HG03442 (cell line): ENCODE measurements at regions not wholly inside any gene's neighbourhood (a gene's known extent, or its start where the extent isn't known, plus 50 kb on each side); places are given as distances from the start of the nearest gene placed in this dataset.

Experiments
- ATAC-seq: cut with Tn5 transposase; IDR thresholded peaks from one replicate; pipeline ENCODE4 v1.9.1; 2021; ENCODE audit warnings: mild to moderate bottlenecking, moderate library complexity; ENCODE audit not compliant: unreplicated experiment

- no peak for ATAC-seq
Measured at GRCh38 chr6:15880262-15880973, 217.6 kb upstream of the DTNBP1 start.

DNA sequence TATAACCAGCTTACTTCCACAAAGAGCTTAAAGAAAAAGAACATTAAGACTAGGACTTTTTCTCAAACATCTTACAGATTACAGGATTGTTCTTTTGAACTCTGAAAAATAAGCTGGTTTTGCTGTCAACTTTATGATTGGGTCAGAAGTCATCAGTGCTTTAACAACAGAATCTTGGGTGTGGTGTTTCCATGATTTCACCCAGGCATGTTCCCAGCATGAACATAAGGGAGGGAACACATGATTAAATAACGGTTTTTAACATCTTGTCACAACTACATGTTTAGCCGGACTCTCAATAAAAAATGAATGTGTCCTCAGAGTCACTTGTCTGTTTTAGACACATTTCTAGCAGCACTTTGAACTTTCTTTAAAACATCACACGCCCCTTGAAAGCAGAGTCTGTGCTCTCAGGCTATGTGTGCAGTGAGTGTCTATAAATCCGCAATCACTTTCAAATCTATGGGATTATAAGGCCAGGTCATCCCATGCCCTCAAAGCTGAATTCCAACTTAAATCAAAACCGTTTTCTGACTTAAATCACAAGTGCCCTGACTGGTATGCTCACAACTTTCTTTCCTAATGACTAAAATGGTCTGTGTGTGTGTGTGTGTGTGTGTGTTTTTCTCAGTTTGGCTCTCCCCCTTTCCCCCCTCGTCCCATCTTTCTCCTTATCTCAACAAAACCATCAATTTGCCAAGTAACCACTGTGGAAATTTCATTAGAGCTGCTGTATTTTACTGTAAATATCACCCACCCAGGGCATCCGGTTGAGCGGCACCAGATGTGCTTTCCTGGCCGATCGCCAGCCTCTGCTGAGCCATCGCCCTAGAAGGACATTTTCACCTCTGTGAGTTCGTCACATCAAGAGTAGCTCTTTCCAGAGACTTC is 216.8 kb upstream of the DTNBP1 start:
- ATAC-seq = peak; percentile 74

- ATAC-seq = no peak
Measured at GRCh38 chr6:15877231-15877630, 214.4 kb upstream of the DTNBP1 start.

GRCh38 chr6:15876406-15876805 is 213.6 kb upstream of the DTNBP1 start:
- ATAC-seq = peak; percentile 73

GRCh38 chr6:15875797-15876196 is 213.0 kb upstream of the DTNBP1 start:
- no peak for ATAC-seq

DNA sequence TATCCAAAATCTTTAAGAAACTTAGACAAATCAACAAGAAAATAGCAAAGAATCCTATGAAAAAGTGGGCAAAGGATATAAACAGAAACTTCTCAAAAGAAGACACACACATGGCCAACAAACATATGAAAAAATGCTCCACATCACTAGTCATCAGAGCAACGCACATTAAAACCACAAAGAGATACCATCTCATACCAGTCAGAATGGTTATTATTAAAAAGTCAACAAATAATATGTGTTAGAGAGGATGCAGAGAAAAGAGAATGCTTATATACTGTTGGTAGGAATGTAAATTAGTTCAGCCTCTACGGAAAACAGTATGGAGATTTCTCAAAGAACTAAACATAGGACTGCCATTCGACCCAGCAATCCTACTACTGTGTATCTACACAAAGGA is 212.0 kb upstream of the DTNBP1 start:
- ATAC-seq = no peak

- no peak for ATAC-seq
Measured at GRCh38 chr6:15874326-15874725, 211.5 kb upstream of the DTNBP1 start.

GRCh38 chr6:15872241-15873103 is 209.6 kb upstream of the DTNBP1 start:
- ATAC-seq = no peak

DNA sequence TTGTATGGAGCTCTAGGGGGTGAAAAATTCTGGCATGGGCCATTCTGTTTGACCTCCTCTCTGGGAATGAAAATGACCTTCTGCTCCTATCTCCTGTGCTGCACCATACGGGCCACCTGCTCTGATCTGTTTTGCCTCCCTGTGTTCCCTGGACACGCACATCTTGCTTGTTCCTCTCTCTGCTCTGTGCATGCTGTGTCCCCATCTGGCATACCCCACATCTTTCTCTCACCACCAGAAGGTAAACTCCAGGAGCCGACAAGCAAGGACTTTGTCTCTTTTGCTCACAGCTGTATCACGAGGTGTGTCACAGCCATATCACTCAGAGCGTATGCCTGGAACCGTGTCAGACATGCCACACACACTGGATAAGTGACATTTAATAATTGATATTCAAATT is 208.4 kb upstream of the DTNBP1 start:
- no peak for ATAC-seq

- no peak for ATAC-seq
Measured at GRCh38 chr6:15870333-15871043, 207.7 kb upstream of the DTNBP1 start.

GRCh38 chr6:15864708-15865062 is 201.9 kb upstream of the DTNBP1 start:
- no peak for ATAC-seq

DNA sequence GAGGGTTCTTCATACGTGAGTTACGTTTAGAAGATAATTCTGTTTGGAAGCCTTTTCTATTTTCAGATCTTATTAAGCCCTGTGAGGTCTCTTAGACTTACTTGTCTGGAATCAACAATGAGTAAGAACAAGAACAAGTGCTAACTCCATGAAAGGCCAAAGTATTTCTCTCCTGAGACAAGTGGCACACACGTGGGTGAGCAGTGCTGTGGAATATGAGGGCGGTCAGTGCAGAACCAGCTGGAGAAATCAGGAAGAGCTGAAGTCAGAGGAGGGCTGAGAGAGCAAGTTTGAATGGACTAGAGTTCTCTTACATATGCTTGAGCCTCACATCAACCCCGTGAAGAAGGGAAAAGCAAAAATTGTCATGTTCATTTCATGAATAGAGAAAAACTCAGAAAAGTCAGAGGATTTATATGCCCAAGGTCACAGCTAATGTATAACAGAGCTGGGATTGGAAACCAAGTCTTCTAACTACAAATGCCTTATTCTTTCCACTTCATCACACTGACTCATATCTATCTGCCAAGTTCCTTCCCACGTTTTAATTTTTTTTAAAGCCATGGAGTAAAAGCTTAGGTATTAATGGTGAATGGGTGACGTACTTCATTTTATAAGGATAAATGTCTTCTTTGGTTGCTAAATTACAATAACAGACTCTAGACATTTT is 201.3 kb upstream of the DTNBP1 start:
- no peak for ATAC-seq

GRCh38 chr6:15862810-15863209 is 200.0 kb upstream of the DTNBP1 start:
- ATAC-seq = no peak

- ATAC-seq = no peak
Measured at GRCh38 chr6:15861486-15861885, 198.7 kb upstream of the DTNBP1 start.

GRCh38 chr6:15854826-15855710 is 192.2 kb upstream of the DTNBP1 start:
- no peak for ATAC-seq

- no peak for ATAC-seq
Measured at GRCh38 chr6:15854378-15854777, 191.6 kb upstream of the DTNBP1 start.

- no peak for ATAC-seq
Measured at GRCh38 chr6:15853259-15853658, 190.4 kb upstream of the DTNBP1 start.

DNA sequence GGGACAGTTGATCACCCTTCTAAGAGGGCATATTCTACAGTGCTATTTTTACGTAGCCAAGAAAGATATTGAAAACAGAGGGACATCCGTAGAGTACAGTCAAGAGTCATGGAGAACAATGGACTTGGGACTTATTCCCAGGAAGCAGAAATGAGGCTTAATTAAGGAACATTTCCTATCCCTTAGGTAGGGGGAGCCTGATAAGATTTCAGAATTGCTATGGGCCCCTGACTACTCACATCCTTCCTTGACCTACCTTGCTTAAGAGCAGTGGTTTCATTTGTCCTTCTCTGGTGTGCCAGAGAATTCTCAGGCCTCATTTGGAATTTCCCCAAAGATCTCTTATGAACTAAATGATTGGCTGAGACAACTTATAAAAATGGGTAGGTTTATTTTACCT is 189.5 kb upstream of the DTNBP1 start:
- no peak for ATAC-seq

- no peak for ATAC-seq
Measured at GRCh38 chr6:15849395-15849794, 186.6 kb upstream of the DTNBP1 start.
